H1 (cell line): ENCODE measurements at regions not wholly inside any gene's neighbourhood (a gene's known extent, or its start where the extent isn't known, plus 50 kb on each side); places are given as distances from the start of the nearest gene placed in this dataset.

Experiments
- BACH1 ChIP-seq: IDR thresholded peaks from 2 replicates; pipeline ENCODE4 v1.6.1; 2012; ENCODE audit warnings: low read length, improper control_type of control experiment
- EGR1 ChIP-seq: IDR thresholded peaks from 2 replicates; pipeline ENCODE4 v1.6.1; 2011; ENCODE audit warnings: low read depth, low read length, borderline replicate concordance
- GTF2F1 ChIP-seq: IDR thresholded peaks from 2 replicates; pipeline ENCODE4 v1.6.1; 2012; ENCODE audit warnings: low read depth, low read length, improper control_type of control experiment, borderline replicate concordance
- HDAC2 ChIP-seq, 2 experiments: fragments of 300-600 bp in 1 of 2; sonication (generic) in 1 of 2; IDR thresholded peaks; 2 replicates each; pipeline ENCODE4 v1.6.1; 2011 to 2012; ENCODE audit warnings: low read depth in 2 of 2, low read length in 2 of 2, mild to moderate bottlenecking in 2 of 2, moderate library complexity in 2 of 2, borderline replicate concordance in 1 of 2, inconsistent platforms in 1 of 2
- RAD21 ChIP-seq, 2 experiments: IDR thresholded peaks in 1 of 2; conservative IDR thresholded peaks in 1 of 2; 2 replicates each; pipeline ENCODE4 v1.6.1; 2011; ENCODE audit warnings: low read depth in 2 of 2, low read length in 2 of 2, improper control_type of control experiment in 1 of 2, inconsistent platforms in 1 of 2, mild to moderate bottlenecking in 1 of 2, moderate library complexity in 1 of 2
- SP4 ChIP-seq: IDR thresholded peaks from 2 replicates; pipeline ENCODE4 v1.6.1; 2012; ENCODE audit warnings: low read length, inconsistent platforms

- TF ChIP-seq RAD21 (IDR thresholded peaks at IDR 0.05 in 1 of 2, conservative IDR thresholded peaks at IDR 0.05 in 1 of 2; ENCODE audit: low read depth in 2 of 2, low read length in 2 of 2) = no peak
- no peak for TF ChIP-seq SP4
- no peak for TF ChIP-seq EGR1
- TF ChIP-seq BACH1 = no peak
- no peak for TF ChIP-seq GTF2F1
- TF ChIP-seq HDAC2 (IDR thresholded peaks at IDR 0.05; ENCODE audit: borderline replicate concordance in 1 of 2, low read depth in 2 of 2, low read length in 2 of 2) = no peak
These were observed 77.0 kb upstream of the ARHGAP29 start (continued) for GRCh38 chr1:94314222-94314858.
